ENCODE measurements at regions not wholly inside any gene's neighbourhood (a gene's known extent, or its start where the extent isn't known, plus 50 kb on each side); places are given as distances from the start of the nearest gene placed in this dataset.

DNA sequence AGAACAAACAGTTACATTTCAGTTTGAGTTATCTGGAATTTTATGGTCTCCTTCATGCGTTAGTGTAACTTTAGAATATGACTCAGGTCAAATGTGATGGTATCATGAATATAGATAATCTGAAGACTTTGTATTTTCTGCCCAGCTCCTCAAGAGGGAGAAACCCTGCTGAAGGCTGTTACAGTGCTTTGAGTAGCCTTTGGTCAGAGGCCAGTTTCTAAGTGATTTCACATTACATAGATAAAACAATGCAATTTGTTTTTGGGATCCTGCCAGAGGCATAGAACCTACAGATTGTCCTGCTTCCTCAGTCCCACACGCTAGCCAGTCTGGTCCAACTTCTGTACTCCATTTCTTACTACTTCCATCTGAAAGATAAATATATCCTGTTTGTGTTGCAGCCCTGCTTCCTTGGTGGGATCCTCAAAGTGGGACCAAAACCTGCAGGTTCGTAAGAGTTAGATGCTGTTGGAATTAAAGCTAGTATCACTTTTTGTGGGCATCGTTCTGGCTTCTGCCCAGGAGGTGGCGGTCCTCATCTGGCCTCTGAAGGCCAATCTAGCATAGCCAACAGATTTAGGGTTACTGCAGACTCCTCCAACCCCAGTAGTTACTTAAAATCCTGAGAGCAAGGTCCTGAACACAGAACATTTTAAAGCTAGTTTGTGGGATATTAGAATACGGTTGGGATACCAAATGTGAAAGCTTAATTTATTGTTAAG is 645.8 kb upstream of the USP24 start:
- no peak for DNase-seq (ENCODE audit: low spot score)
- in situ Hi-C loops (cut with HindIII; ENCODE audit: low sequenced_read_pairs), result no loop called here

- no peak for DNase-seq (ENCODE audit: low spot score)
- in situ Hi-C loops (cut with HindIII; ENCODE audit: low sequenced_read_pairs), result no loop called here
Observed at GRCh38 chr1:55860326-55860725, 645.2 kb upstream of the USP24 start.

- DNase-seq (ENCODE audit: low spot score), result no peak
- in situ Hi-C loops (cut with HindIII; ENCODE audit: low sequenced_read_pairs), result no loop called here
Observed at GRCh38 chr1:55854911-55855310, 639.7 kb upstream of the USP24 start.

DNA sequence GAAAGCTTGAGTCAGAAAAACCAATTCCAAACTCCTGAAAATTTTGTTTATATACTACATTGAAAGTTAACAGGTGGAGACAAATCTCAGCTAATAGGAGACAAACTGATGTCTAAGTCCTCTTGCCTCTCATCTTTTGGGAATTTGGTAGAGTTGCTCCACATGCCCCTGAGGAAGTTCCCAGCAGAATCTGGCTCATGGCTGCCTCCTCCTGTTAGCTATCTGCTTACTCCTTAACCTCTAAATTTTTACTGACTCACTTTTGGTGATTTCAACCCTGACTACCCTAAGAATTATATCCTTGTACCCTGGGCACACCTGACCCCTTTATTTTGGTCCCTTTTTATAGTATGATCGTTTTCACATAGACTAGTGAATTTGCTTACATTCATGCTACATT is 633.7 kb upstream of the USP24 start:
- DNase-seq (ENCODE audit: low spot score), result no peak
- in situ Hi-C loops (cut with HindIII; ENCODE audit: low sequenced_read_pairs), result no loop called here

DNA sequence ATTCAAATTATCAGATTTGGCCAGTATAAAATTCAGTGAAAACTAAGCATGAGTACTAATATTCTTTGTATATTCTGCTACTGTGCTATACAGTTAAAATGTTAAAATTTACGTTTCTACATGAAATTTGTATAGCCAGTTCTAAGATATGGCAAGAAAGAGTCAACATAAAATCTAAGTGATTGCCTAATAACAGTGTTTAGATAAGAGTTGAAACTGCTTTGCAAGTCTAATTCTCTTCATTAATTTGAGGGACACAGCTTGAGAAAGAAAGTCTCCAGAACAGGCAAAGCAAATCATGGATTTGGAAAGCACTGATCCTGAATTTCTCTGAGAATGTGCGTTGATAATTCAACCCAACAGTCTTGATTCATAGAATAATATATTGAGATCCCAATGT is 630.9 kb upstream of the USP24 start:
- in situ Hi-C loops (cut with HindIII; ENCODE audit: low sequenced_read_pairs), result no loop called here
- no peak for DNase-seq (ENCODE audit: low spot score)

- in situ Hi-C loops (cut with HindIII; ENCODE audit: low sequenced_read_pairs), result no loop called here
- DNase-seq (ENCODE audit: low spot score), result no peak
Observed at GRCh38 chr1:55844322-55844721, 629.2 kb upstream of the USP24 start.

GRCh38 chr1:55839626-55840025 is 624.5 kb upstream of the USP24 start:
- DNase-seq (ENCODE audit: low spot score), result no peak
- in situ Hi-C loops (cut with HindIII; ENCODE audit: low sequenced_read_pairs), result no loop called here

DNA sequence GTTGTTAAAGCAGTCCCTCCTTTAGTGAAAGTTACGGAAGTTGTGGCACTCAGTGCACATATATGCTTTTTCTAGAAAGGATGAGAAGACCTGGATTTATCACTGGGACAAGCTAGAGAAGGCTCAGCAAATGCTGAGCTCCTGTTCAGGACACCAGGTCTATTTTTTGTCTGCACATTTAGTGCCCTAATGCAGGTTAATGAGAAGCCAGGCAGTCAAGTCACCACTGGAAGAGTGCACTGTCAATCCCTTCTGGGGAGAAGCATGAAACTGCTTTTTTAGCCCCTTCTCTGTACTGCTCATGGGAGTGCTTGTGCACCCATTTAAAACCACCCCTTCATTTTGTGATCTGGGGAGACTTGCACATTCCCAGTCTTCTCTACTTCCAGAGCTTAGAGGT is 624.1 kb upstream of the USP24 start:
- in situ Hi-C loops (cut with HindIII; ENCODE audit: low sequenced_read_pairs), result no loop called here
- no peak for DNase-seq (ENCODE audit: low spot score)

DNA sequence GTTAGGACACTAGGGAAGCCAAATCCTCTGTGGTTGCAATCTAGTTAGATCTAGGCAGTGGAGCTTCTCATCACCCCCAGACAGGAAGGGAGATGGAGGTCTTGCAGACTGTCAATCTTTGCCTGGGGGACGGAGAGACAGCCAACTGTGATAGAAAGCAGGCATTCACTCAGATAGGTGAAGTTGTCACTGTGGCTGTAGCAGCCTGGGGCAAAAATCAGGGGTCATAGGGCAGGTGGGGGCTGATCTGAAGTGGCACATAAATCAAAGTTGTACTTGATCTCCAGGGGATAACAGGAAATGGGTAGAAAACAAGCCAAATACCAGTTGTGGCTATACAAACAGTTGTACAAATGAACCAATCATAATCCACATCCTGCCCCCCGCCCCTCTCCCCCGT is 620.9 kb upstream of the USP24 start:
- in situ Hi-C loops (cut with HindIII; ENCODE audit: low sequenced_read_pairs), result no loop called here
- DNase-seq (ENCODE audit: low spot score), result no peak

GRCh38 chr1:55833529-55834091 is 618.4 kb upstream of the USP24 start:
- DNase-seq (ENCODE audit: low spot score), result no peak
- in situ Hi-C loops (cut with HindIII; ENCODE audit: low sequenced_read_pairs), result no loop called here

DNA sequence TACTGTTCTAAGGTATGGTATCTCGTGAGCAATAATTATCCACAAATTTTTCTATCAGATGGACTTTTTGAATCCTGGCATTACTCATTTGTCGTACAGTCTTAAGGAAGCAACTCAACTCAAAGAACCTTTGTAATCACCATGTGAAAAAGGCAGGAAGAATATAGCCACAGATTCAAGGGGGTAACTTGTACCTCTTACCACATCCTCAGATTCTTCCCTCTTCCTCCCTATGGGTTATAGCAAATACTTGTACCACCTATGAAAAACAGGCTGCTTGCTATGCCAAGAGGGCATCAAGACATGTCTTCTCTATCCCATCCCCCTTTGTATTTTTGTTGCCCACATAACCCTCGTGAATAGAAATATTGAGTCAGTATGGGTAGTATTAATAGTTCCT is 616.6 kb upstream of the USP24 start:
- no peak for DNase-seq (ENCODE audit: low spot score)
- in situ Hi-C loops (cut with HindIII; ENCODE audit: low sequenced_read_pairs), result no loop called here

GRCh38 chr1:55828044-55828443 is 612.9 kb upstream of the USP24 start:
- no peak for DNase-seq (ENCODE audit: low spot score)
- in situ Hi-C loops (cut with HindIII; ENCODE audit: low sequenced_read_pairs), result no loop called here

DNA sequence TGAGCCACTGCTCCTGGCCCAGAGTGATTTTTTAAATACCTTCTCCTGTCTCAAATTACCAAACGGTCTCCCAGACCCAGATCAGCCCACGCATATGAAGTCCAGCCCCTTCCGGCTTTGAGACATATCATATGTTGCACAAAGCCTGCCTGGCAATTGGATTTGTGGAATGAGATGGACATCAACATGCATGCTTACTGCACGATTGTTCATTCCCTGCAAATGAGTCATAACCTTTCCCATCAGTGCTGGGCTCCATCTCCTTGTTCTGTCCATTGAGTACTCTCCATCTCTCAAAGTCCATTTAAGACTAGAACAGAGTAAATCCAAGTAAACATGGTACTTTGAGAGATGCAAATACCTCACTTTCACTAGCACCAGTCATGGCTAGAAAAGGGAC is 612.2 kb upstream of the USP24 start:
- in situ Hi-C loops (cut with HindIII; ENCODE audit: low sequenced_read_pairs), result no loop called here
- no peak for DNase-seq (ENCODE audit: low spot score)

GRCh38 chr1:55826381-55827080 is 611.4 kb upstream of the USP24 start:
- in situ Hi-C loops (cut with HindIII; ENCODE audit: low sequenced_read_pairs), result no loop called here
- peak; percentile 52 for DNase-seq (ENCODE audit: low spot score)

GRCh38 chr1:55825461-55825860 is 610.3 kb upstream of the USP24 start:
- no peak for DNase-seq (ENCODE audit: low spot score)
- in situ Hi-C loops (cut with HindIII; ENCODE audit: low sequenced_read_pairs), result no loop called here

- in situ Hi-C loops (cut with HindIII; ENCODE audit: low sequenced_read_pairs), result no loop called here
- DNase-seq (ENCODE audit: low spot score), result no peak
Observed at GRCh38 chr1:55824251-55824640, 609.1 kb upstream of the USP24 start.

DNA sequence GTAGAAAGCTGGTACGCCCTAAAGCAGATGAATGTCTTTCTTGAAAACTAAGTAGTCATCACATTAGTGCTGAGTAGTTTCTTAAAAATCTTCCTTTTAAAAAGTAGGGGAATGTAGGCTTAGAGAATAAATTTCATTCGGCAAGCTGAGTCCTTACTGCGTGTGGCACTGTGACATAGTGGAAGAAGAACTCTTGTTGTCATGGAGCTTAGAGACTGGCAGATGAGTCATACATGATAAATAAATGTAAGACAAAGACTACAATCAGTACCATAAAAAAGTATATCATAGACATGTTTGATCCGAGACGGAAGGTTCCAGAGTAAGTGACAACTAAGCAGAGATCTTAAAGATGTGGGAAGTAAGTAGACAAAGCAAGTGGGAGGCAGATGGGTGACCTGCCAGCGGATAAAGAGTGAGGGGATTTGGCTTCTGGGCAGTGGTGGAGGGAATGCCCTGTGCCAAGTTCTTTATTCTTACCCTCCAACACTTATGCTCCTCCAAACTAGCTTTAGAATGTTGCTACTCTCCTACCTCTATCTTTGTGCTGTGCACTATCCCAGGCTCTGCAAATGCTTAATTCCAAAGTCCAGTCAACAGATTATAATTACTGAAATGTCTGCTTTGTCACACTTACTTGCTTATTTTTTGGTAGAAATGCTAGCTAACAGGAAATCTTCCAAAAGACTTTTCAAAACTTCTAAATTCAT is 608.5 kb upstream of the USP24 start:
- DNase-seq (ENCODE audit: low spot score), result no peak
- in situ Hi-C loops (cut with HindIII; ENCODE audit: low sequenced_read_pairs), result no loop called here

DNA sequence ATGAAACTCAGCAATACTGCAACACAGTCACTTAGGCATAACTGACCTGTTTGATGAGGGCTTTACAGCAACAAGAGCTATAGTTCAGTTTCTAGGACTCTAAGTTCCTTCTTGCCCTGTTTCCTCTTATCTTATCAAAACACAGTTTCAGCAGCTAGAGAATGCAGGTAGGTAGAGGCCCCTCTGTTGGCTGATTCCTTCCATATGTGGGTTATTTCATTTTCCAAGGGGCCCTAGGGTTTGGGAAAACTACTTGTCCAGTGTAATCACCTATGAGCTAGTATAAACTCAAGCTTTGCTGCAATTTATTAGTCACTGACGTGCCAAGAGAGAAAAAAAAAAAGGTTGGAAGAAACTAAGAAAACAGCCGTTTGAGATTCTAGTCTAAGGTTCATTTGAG is 607.7 kb upstream of the USP24 start:
- in situ Hi-C loops (cut with HindIII; ENCODE audit: low sequenced_read_pairs), result no loop called here

GRCh38 chr1:55821234-55821633 is 606.1 kb upstream of the USP24 start:
- in situ Hi-C loops (cut with HindIII; ENCODE audit: low sequenced_read_pairs), result no loop called here
- DNase-seq (ENCODE audit: low spot score), result no peak

More for the DNA sequence above, 607.7 kb upstream of the USP24 start:
- DNase-seq (ENCODE audit: low spot score), result no peak

DNA sequence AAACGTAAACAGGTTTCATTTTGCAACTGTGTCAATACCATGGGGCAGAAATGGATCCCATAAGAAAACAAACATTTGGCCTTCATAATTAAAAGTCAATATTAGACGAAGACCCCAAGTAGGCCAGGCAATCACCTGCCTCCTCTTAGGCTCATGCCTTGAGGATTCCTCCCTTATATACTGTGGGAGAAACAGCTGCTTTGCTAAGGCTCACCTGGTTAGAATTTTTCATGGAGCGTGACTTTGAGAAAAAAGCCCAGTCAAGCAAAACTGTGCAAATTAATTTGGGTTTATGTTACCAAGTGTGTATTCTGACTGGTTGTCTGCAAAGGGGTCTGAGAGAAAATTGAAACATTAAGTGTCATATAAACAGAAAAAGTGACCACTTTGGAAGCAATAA is 605.3 kb upstream of the USP24 start:
- in situ Hi-C loops (cut with HindIII; ENCODE audit: low sequenced_read_pairs), result no loop called here

More for the DNA sequence above, 605.3 kb upstream of the USP24 start:
- no peak for DNase-seq (ENCODE audit: low spot score)

Measured in G401 (cell line).